ENCODE measurements at regions not wholly inside any gene's neighbourhood (a gene's known extent, or its start where the extent isn't known, plus 50 kb on each side); places are given as distances from the start of the nearest gene placed in this dataset.

GRCh38 chr9:88051138-88051537 is 76.8 kb upstream of the CDK20 start:
- no peaks in the 10 kb centered on the region for H3K36me3 Mint-ChIP-seq
- H3K27ac Mint-ChIP-seq: no peak overlapping the region
- H3K27me3 Mint-ChIP-seq: peaks cover 2% of the 10 kb centered on the region
- ATAC-seq (ENCODE audit: low read depth) (no peak), DNase-seq (ENCODE audit: low spot score in 2 of 2) (no peak)
- H3K9me3 Mint-ChIP-seq: no peaks in the 10 kb centered on the region
- H3K4me1 Mint-ChIP-seq: no peaks in the 10 kb centered on the region
- H3K4me3 Mint-ChIP-seq: no peak overlapping the region

- no peak for ATAC-seq (ENCODE audit: low read depth)
- Mint-ChIP-seq H3K27ac (no peak overlapping the region), H3K9me3 (no peaks in the 10 kb centered on the region), H3K36me3 (no peaks in the 10 kb centered on the region), H3K4me1 (no peaks in the 10 kb centered on the region), H3K27me3 (peaks cover 2% of the 10 kb centered on the region), H3K4me3 (no peak overlapping the region)
- DNase-seq (ENCODE audit: low spot score in 2 of 2): no peak
Measured at GRCh38 chr9:88049677-88050307, 75.5 kb upstream of the CDK20 start.

GRCh38 chr9:88046542-88046941 is 72.2 kb upstream of the CDK20 start:
- Mint-ChIP-seq H3K4me3 (no peak overlapping the region), H3K27me3 (peaks cover 2% of the 10 kb centered on the region), H3K27ac (no peak overlapping the region), H3K36me3 (no peaks in the 10 kb centered on the region), H3K9me3 (peaks cover 7% of the 10 kb centered on the region), H3K4me1 (no peaks in the 10 kb centered on the region)
- DNase-seq (ENCODE audit: low spot score in 2 of 2) (no peak), ATAC-seq (ENCODE audit: low read depth) (no peak)

GRCh38 chr9:88045686-88046085 is 71.4 kb upstream of the CDK20 start:
- Mint-ChIP-seq H3K27ac (no peak overlapping the region), H3K9me3 (peaks cover 7% of the 10 kb centered on the region), H3K27me3 (peaks cover 1% of the 10 kb centered on the region), H3K4me3 (no peak overlapping the region), H3K4me1 (no peaks in the 10 kb centered on the region), H3K36me3 (no peaks in the 10 kb centered on the region)
- no peak for DNase-seq (ENCODE audit: low spot score in 2 of 2)
- ATAC-seq (ENCODE audit: low read depth): no peak

GRCh38 chr9:88044200-88044599 is 69.9 kb upstream of the CDK20 start:
- DNase-seq (ENCODE audit: low spot score in 2 of 2): no peak
- Mint-ChIP-seq H3K27me3 (no peaks in the 10 kb centered on the region), H3K4me1 (no peaks in the 10 kb centered on the region), H3K36me3 (no peaks in the 10 kb centered on the region), H3K27ac (no peak overlapping the region), H3K9me3 (peaks cover 9% of the 10 kb centered on the region), H3K4me3 (no peak overlapping the region)
- no peak for ATAC-seq (ENCODE audit: low read depth)

GRCh38 chr9:88043647-88044046 is 69.3 kb upstream of the CDK20 start:
- H3K9me3 Mint-ChIP-seq: peaks cover 9% of the 10 kb centered on the region
- H3K4me1 Mint-ChIP-seq: no peaks in the 10 kb centered on the region
- ATAC-seq (ENCODE audit: low read depth) (no peak), DNase-seq (ENCODE audit: low spot score in 2 of 2) (no peak)
- H3K36me3 Mint-ChIP-seq: no peaks in the 10 kb centered on the region
- H3K27me3 Mint-ChIP-seq: no peaks in the 10 kb centered on the region
- H3K4me3 Mint-ChIP-seq: no peak overlapping the region
- no peak overlapping the region for H3K27ac Mint-ChIP-seq

GRCh38 chr9:88041447-88041846 is 67.1 kb upstream of the CDK20 start:
- no peaks in the 10 kb centered on the region for H3K36me3 Mint-ChIP-seq
- no peaks in the 10 kb centered on the region for H3K27me3 Mint-ChIP-seq
- ATAC-seq (ENCODE audit: low read depth) (no peak), DNase-seq (ENCODE audit: low spot score in 2 of 2) (no peak)
- no peak overlapping the region for H3K27ac Mint-ChIP-seq
- H3K9me3 Mint-ChIP-seq: peaks cover 13% of the 10 kb centered on the region
- no peak overlapping the region for H3K4me3 Mint-ChIP-seq
- no peaks in the 10 kb centered on the region for H3K4me1 Mint-ChIP-seq

GRCh38 chr9:88037285-88037845 is 63.0 kb upstream of the CDK20 start:
- no peak for DNase-seq (ENCODE audit: low spot score in 2 of 2)
- H3K4me3 Mint-ChIP-seq: no peak overlapping the region
- no peak for ATAC-seq (ENCODE audit: low read depth)
- H3K27me3 Mint-ChIP-seq: no peaks in the 10 kb centered on the region
- H3K9me3 Mint-ChIP-seq: peaks cover 12% of the 10 kb centered on the region
- H3K27ac Mint-ChIP-seq: no peak overlapping the region
- H3K4me1 Mint-ChIP-seq: no peaks in the 10 kb centered on the region
- H3K36me3 Mint-ChIP-seq: no peaks in the 10 kb centered on the region

GRCh38 chr9:88034964-88035363 is 60.6 kb upstream of the CDK20 start:
- Mint-ChIP-seq H3K9me3 (peaks cover 11% of the 10 kb centered on the region), H3K4me3 (no peak overlapping the region), H3K27me3 (no peaks in the 10 kb centered on the region), H3K27ac (no peak overlapping the region), H3K4me1 (no peaks in the 10 kb centered on the region), H3K36me3 (no peaks in the 10 kb centered on the region)
- ATAC-seq (ENCODE audit: low read depth) (no peak), DNase-seq (ENCODE audit: low spot score in 2 of 2) (no peak)

GRCh38 chr9:88033359-88033702 is 59.0 kb upstream of the CDK20 start:
- ATAC-seq (ENCODE audit: low read depth): no peak
- Mint-ChIP-seq H3K27me3 (no peaks in the 10 kb centered on the region), H3K36me3 (no peaks in the 10 kb centered on the region), H3K4me1 (no peaks in the 10 kb centered on the region), H3K27ac (no peak overlapping the region), H3K9me3 (peaks cover 9% of the 10 kb centered on the region), H3K4me3 (no peak overlapping the region)
- no peak for DNase-seq (ENCODE audit: low spot score in 2 of 2)

GRCh38 chr9:88028338-88028737 is 54.0 kb upstream of the CDK20 start:
- Mint-ChIP-seq H3K27ac (no peak overlapping the region), H3K4me3 (no peak overlapping the region), H3K9me3 (peaks cover 1% of the 10 kb centered on the region), H3K36me3 (no peaks in the 10 kb centered on the region), H3K4me1 (no peaks in the 10 kb centered on the region), H3K27me3 (no peaks in the 10 kb centered on the region)
- DNase-seq (ENCODE audit: low spot score in 2 of 2) (no peak), ATAC-seq (ENCODE audit: low read depth) (no peak)

GRCh38 chr9:88026118-88026479 is 51.8 kb upstream of the CDK20 start:
- DNase-seq (ENCODE audit: low spot score in 2 of 2) (no peak), ATAC-seq (ENCODE audit: low read depth) (no peak)
- Mint-ChIP-seq H3K27ac (no peak overlapping the region), H3K27me3 (no peaks in the 10 kb centered on the region), H3K4me3 (no peak overlapping the region), H3K4me1 (no peaks in the 10 kb centered on the region), H3K9me3 (no peaks in the 10 kb centered on the region), H3K36me3 (no peaks in the 10 kb centered on the region)

GRCh38 chr9:88025411-88026117 is 51.2 kb upstream of the CDK20 start:
- ATAC-seq (ENCODE audit: low read depth) (no peak), DNase-seq (ENCODE audit: low spot score in 2 of 2) (no peak)
- Mint-ChIP-seq H3K27ac (no peak overlapping the region), H3K27me3 (no peaks in the 10 kb centered on the region), H3K9me3 (peaks cover 2% of the 10 kb centered on the region), H3K4me3 (no peak overlapping the region), H3K4me1 (no peaks in the 10 kb centered on the region), H3K36me3 (no peaks in the 10 kb centered on the region)

- Mint-ChIP-seq H3K36me3 (no peaks in the 10 kb centered on the region), H3K4me3 (no peak overlapping the region), H3K4me1 (no peaks in the 10 kb centered on the region), H3K9me3 (peaks cover 2% of the 10 kb centered on the region), H3K27ac (no peak overlapping the region), H3K27me3 (no peaks in the 10 kb centered on the region)
- no peak for ATAC-seq (ENCODE audit: low read depth)
- DNase-seq (ENCODE audit: low spot score in 2 of 2): no peak
Measured at GRCh38 chr9:88024896-88025295, 50.6 kb upstream of the CDK20 start.

All from memory B cell (primary cell).